NCI-H524 (cell line): ENCODE measurements at regions not wholly inside any gene's neighbourhood (a gene's known extent, or its start where the extent isn't known, plus 50 kb on each side); places are given as distances from the start of the nearest gene placed in this dataset.

Source experiments
- DNase-seq, 2 experiments: peaks; one replicate each; lab custom pipeline; 2025; lab: John Stamatoyannopoulos, UW

- DNase-seq = no peak
Observed at GRCh38 chr13:111456452-111457230, 136.2 kb downstream of the TEX29 start.

DNA sequence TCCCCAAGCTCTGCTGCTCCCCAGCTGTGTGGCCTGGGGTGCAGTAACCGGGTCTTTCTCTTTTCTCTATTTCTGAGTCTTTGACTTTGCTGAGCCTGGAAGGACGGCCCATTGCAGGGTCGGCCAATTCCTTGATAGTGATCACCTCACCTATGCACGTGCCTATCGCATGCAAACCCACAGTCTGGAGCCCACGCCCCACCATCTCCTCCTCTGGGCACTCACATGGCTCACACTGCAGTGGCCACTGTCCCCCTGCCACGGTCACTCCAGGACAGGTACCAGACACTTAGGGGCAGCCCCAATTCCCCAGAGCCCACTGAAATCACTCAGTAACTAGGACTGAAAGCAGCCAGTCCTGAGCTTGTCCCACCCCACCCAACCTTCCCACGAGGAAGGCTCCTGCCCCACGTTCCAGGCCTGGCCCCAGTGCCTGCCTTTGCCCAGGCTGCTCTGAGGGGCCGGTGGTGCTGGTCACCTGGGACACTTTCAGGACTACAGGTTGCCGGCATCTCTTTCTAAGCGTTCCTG is 137.6 kb downstream of the TEX29 start:
- no peak for DNase-seq

- DNase-seq = no peak
Observed at GRCh38 chr13:111458739-111459138, 138.3 kb downstream of the TEX29 start.

DNA sequence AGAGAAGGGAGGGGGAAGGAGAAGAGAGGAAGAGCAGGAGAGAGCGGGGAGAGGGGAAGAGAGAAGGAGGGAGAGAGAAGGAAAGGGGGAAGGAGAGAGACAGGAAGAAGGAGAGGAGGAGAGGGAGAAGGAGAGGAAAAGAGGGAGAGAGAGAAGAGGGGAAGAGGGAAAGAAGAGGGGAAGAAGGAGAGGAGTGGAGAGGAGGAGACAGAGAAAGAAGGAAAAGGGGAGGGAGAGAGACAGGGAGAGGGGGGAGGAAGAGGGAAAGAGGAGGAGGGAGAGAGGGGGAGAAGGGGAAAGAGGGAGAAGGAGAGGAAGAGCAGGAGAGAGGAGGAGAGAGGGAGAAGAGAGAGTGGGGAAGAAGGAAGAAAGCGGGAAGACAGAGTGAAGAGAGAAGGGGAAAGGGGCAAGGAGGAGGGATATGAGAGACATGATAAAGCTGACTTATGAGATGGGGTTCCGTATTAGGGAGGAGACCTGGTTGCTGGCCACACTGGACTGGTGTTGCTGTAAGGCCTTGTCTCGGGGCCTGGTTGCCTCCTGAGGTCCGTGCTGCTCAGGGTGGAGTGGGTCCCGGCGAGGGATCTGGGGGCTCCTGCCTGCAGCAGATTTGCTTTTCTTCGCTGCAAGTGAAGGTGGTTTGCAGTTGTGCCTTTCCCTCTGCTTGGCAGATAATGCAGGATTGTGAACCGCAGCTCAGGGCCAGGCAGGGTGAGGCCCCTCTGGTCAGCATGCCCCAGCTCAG is 139.5 kb downstream of the TEX29 start:
- DNase-seq = no peak

- DNase-seq = peak; percentile 20 to 57
Observed at GRCh38 chr13:111460548-111461444, 140.4 kb downstream of the TEX29 start.

DNA sequence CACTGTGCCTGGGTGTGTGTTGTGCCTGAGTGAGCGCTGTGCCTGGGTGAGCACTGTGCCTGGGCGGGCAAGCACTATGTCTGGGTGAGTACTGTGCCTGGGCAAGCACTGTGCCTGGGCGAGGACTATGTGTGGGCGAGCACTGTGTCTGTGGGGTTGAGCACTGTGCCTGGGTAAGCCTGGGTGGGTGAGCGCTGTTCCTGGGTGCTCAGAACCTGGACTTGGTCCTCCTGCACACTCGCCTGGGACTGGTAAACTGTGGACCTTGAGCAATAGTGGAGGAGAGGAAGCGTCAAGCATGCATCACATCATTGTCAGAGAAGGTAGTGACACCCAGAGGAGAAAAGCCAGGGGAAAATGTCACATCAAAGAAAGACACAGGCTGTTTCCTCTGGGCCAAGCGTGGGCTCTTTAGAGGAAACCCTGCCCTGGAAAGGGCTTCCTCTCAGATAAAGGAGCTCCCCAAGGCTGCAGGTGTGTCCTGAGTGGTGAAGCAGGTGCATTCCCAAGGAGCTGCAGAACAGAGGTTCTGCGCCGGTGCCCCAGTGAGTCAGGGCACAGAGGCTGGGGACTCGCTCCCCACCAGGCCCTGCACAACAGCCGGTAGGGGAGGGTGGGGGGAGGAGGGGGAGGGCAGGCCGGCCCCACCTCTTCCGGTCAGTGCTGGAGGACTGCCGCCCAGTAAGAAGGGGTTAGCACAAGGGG is 141.2 kb downstream of the TEX29 start:
- DNase-seq = no peak

- DNase-seq = no peak
Observed at GRCh38 chr13:111462221-111462764, 141.9 kb downstream of the TEX29 start.

GRCh38 chr13:111462944-111463343 is 142.5 kb downstream of the TEX29 start:
- no peak for DNase-seq

GRCh38 chr13:111467111-111467890 is 146.9 kb downstream of the TEX29 start:
- DNase-seq = no peak

- no peak for DNase-seq
Observed at GRCh38 chr13:111468037-111468959, 147.9 kb downstream of the TEX29 start.

- no peak for DNase-seq
Observed at GRCh38 chr13:111469450-111469849, 149.0 kb downstream of the TEX29 start.

DNA sequence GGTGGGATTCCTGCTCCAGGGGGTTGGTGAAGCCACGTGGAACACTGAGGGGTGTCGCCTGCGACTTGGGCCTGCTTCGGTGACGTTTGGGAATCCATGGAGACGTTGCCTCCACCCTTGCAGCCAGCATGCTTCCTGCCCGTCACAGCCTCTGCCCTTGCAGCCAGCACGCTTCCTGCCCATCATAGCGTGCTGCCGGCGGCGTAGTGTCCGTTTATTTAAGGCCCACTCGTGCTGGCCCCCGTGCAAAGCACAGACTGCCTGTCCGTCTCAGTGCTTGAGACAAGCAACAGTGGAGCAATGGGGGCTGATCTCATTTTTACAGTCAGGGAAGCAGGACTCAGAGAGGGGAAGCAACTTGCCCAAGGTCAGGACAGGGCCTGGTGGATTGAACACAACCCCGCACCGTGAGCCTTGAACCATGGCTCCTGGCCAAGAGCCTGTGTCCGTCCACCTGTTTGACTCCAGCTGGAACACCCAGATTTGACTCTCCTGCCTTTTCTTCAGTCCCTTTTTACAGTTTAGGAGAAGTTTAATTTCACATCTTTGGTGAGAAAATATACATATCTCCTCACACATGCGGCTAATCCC is 149.6 kb downstream of the TEX29 start:
- DNase-seq = no peak

GRCh38 chr13:111470933-111471332 is 150.5 kb downstream of the TEX29 start:
- no peak for DNase-seq

- DNase-seq = no peak
Observed at GRCh38 chr13:111472083-111472482, 151.6 kb downstream of the TEX29 start.

- DNase-seq = no peak
Observed at GRCh38 chr13:111472559-111473460, 152.4 kb downstream of the TEX29 start.

- peak in 1 of 2 experiments; percentile 52 for DNase-seq
Observed at GRCh38 chr13:111474136-111475002, 153.9 kb downstream of the TEX29 start.

GRCh38 chr13:111475488-111475887 is 155.0 kb downstream of the TEX29 start:
- no peak for DNase-seq
